Pancreas (tissue), 10 donors: ENCODE measurements at regions not wholly inside any gene's neighbourhood (a gene's known extent, or its start where the extent isn't known, plus 50 kb on each side); places are given as distances from the start of the nearest gene placed in this dataset.
A peak's percentile ranks its signal among the peaks of the same experiment; 100 is the strongest.
"Not testable (repeated sequence)": the region's sequence is repeated elsewhere in the genome, so short reads cannot be mapped to it uniquely, and the experiment has no call there.

Experiments
- ATAC-seq, 4 donors: fragments of 200-7000 bp; cut with Tn5 transposase; one replicate each; pipeline versions ENCODE4 v1.8.0 to v1.9.1; 2020; ENCODE audit warnings: mild to moderate bottlenecking in 4 of 4, moderate library complexity in 4 of 4
- DNase-seq, 6 donors: peaks; one replicate each; pipeline ENCODE4 v3.0.0-alpha.2; 2020
- FAIRE-seq: peaks from 2 replicates; lab custom pipeline; 2012; peaks lifted over from hg19 to GRCh38; lab: Jason Lieb, UNC
- H3K27ac ChIP-seq, 4 donors: fragments of 200-600 bp; sonication (generic); 1 replicate in 3 of 4; 2 replicates in 1 of 4; pipeline versions ENCODE4 v1.5.0 to v1.8.0; 2020
- H3K27me3 ChIP-seq, 4 donors: fragments of 200-600 bp; one replicate each; pipeline ENCODE4 v1.8.0; 2021
- H3K36me3 ChIP-seq, 3 donors: fragments of 200-600 bp; sonication (generic) in 1 of 3; one replicate each; pipeline versions ENCODE4 v1.5.0 to v1.8.0; 2020 to 2021
- H3K4me1 ChIP-seq, 3 donors: fragments of 200-600 bp; one replicate each; pipeline ENCODE4 v1.8.0; 2021
- H3K4me3 ChIP-seq, 4 donors: fragments of 200-600 bp; sonication (generic) in 2 of 4; one replicate each; pipeline versions ENCODE4 v1.5.0 to v1.8.0; 2020 to 2021
- H3K9me3 ChIP-seq, 4 donors: fragments of 200-600 bp; one replicate each; pipeline ENCODE4 v1.8.0; 2021
- CTCF ChIP-seq, 4 donors: fragments of 200-600 bp; sonication (generic) in 3 of 4; IDR thresholded peaks; one replicate each; pipeline versions ENCODE4 v1.5.0 to v1.8.0; 2021; ENCODE audit warnings: antibody characterized with exemption in 4 of 4
- WGBS, 2 donors: extraction: QIAGEN DNeasy Blood & Tissue Kit; methylation state at CpG; one replicate each; pipeline ENCODE4 v1.1.7; 2013; 5-methylcytosine and 5-hydroxymethylcytosine counted together
- intact Hi-C, 3 donors: fragments of 100-400 bp; cut with DNase I; formaldehyde crosslinking; loops; one replicate each; pipeline versions ENCODE4 v1.11.1 to v1.14.2; 2022
- donor health status: healthy with polysubstance abuse.
- donor health status: DM: no; HTN: no; CAD: no; lungs with moderate emphysema.
- donor health status: DM: no; HTN: no; CAD: no.
- donor health status: control.
- donor health status: control.
- donor health status: Bipolar disorder and iron deficiency.
- donor health status: DM: yes; HTN: yes; CAD: no.
- donor health status: DM: no; HTN: no; CAD: no.
- donor health status: DM: no; HTN: no; CAD: no.
- donor health status: DM: yes; HTN: yes; CAD: no.

GRCh38 chr1:148362626-148363438 lies 120.3 kb downstream of the PPIAL4G start:
- Histone ChIP-seq H3K4me3 (no peak overlapping the region), H3K9me3 (no peaks in the 10 kb centered on the region), H3K27me3 (peaks cover 0 to 3% (median 1%) of the 10 kb centered on the region in 4 donors), H3K36me3 (no peaks in the 10 kb centered on the region), H3K27ac (no peak overlapping the region), H3K4me1 (no peaks in the 10 kb centered on the region)
- no peak for FAIRE-seq
- TF ChIP-seq CTCF (IDR thresholded peaks at IDR 0.05): no peak
- DNase-seq: no peak
- ATAC-seq: peak in 2 of 4 donors; percentile 61 to 78
- 41 to 46% methylated on average over 27 to 29 of the region's 29 CpGs for WGBS, 2 donors
- intact Hi-C loops: no loop called here

- H3K9me3 ChIP-seq: no peaks in the 10 kb centered on the region
- no peak for FAIRE-seq
- WGBS, 2 donors: 18 to 22% methylated on average over 20 of the region's 20 CpGs
- H3K27me3 ChIP-seq: peaks cover 0 to 3% (median 1%) of the 10 kb centered on the region in 4 donors
- no peaks in the 10 kb centered on the region for H3K4me1 ChIP-seq
- intact Hi-C loops: no loop called here
- no peak for DNase-seq
- no peaks in the 10 kb centered on the region for H3K36me3 ChIP-seq
- no peak overlapping the region for H3K27ac ChIP-seq
- TF ChIP-seq CTCF (IDR thresholded peaks at IDR 0.05): no peak
- peak in 2 of 4 donors; percentile 45 for ATAC-seq
- no peak overlapping the region for H3K4me3 ChIP-seq
Measured at GRCh38 chr1:148362216-148362611, 120.9 kb downstream of the PPIAL4G start.

- ATAC-seq, intact Hi-C loops, H3K4me1 ChIP-seq, H3K9me3 ChIP-seq, H3K27ac ChIP-seq, H3K27me3 ChIP-seq, FAIRE-seq, H3K36me3 ChIP-seq: not testable (repeated sequence)
- peak in 5 of 6 donors; percentile 20 to 72 (median 54) for DNase-seq
- peak overlapping the region in 1 of 4 donors; percentile 5 for H3K4me3 ChIP-seq
- WGBS, 2 donors: 18% methylated on average over 34 of the region's 34 CpGs
Measured at GRCh38 chr1:148361427-148362215, 121.5 kb downstream of the PPIAL4G start.

GRCh38 chr1:148357037-148357436 lies 126.1 kb downstream of the PPIAL4G start:
- 44 to 45% methylated on average over 1 of the region's 1 CpG for WGBS, 2 donors
- Histone ChIP-seq H3K9me3 (no peaks in the 10 kb centered on the region), H3K4me1 (no peaks in the 10 kb centered on the region), H3K27ac (no peak overlapping the region), H3K36me3 (no peaks in the 10 kb centered on the region), H3K27me3 (peaks cover 0 to 26% (median 1%) of the 10 kb centered on the region in 4 donors), H3K4me3 (no peak overlapping the region)
- DNase-seq (no peak), FAIRE-seq (no peak), ATAC-seq (no peak)
- intact Hi-C loops: no loop called here
- TF ChIP-seq CTCF (IDR thresholded peaks at IDR 0.05): no peak

GRCh38 chr1:148355976-148356375 lies 127.1 kb downstream of the PPIAL4G start:
- Histone ChIP-seq H3K27me3 (peaks cover 0 to 26% (median 1%) of the 10 kb centered on the region in 4 donors), H3K9me3 (no peaks in the 10 kb centered on the region), H3K27ac (no peak overlapping the region), H3K4me3 (no peak overlapping the region), H3K36me3 (no peaks in the 10 kb centered on the region), H3K4me1 (no peaks in the 10 kb centered on the region)
- WGBS, 2 donors: 88 to 99% methylated on average over 2 of the region's 2 CpGs
- FAIRE-seq (no peak), DNase-seq (no peak), ATAC-seq (no peak)
- TF ChIP-seq CTCF (IDR thresholded peaks at IDR 0.05): no peak
- intact Hi-C loops: no loop called here
